ENCODE measurements at regions not wholly inside any gene's neighbourhood (a gene's known extent, or its start where the extent isn't known, plus 50 kb on each side); places are given as distances from the start of the nearest gene placed in this dataset.
"Not testable (repeated sequence)": the region's sequence is repeated elsewhere in the genome, so short reads cannot be mapped to it uniquely, and the experiment has no call there.

- no peak for DNase-seq (ENCODE audit: low read depth)
Observed at GRCh38 chr15:77838595-77838994, 205.9 kb upstream of the LINGO1 start.

- no peak for DNase-seq (ENCODE audit: low read depth)
Observed at GRCh38 chr15:77838061-77838460, 205.3 kb upstream of the LINGO1 start.

- no peak for DNase-seq (ENCODE audit: low read depth)
Observed at GRCh38 chr15:77837649-77838025, 204.9 kb upstream of the LINGO1 start.

- no peak for DNase-seq (ENCODE audit: low read depth)
Observed at GRCh38 chr15:77836906-77837648, 204.4 kb upstream of the LINGO1 start.

GRCh38 chr15:77836121-77836692 is 203.5 kb upstream of the LINGO1 start:
- no peak for DNase-seq (ENCODE audit: low read depth)

- no peak for DNase-seq (ENCODE audit: low read depth)
Observed at GRCh38 chr15:77834276-77834990, 201.7 kb upstream of the LINGO1 start.

- DNase-seq (ENCODE audit: low read depth) = no peak
Observed at GRCh38 chr15:77832874-77833273, 200.2 kb upstream of the LINGO1 start.

- no peak for DNase-seq (ENCODE audit: low read depth)
Observed at GRCh38 chr15:77831986-77832385, 199.3 kb upstream of the LINGO1 start.

- DNase-seq (ENCODE audit: low read depth) = peak; percentile 7
Observed at GRCh38 chr15:77830051-77830468, 197.3 kb upstream of the LINGO1 start.

GRCh38 chr15:77829331-77829730 is 196.6 kb upstream of the LINGO1 start:
- not testable (repeated sequence) for DNase-seq (ENCODE audit: low read depth)

- no peak for DNase-seq (ENCODE audit: low read depth)
Observed at GRCh38 chr15:77827860-77828259, 195.1 kb upstream of the LINGO1 start.

- no peak for DNase-seq (ENCODE audit: low read depth)
Observed at GRCh38 chr15:77826006-77826695, 193.4 kb upstream of the LINGO1 start.

GRCh38 chr15:77825546-77825945 is 192.8 kb upstream of the LINGO1 start:
- no peak for DNase-seq (ENCODE audit: low read depth)

- DNase-seq (ENCODE audit: low read depth) = no peak
Observed at GRCh38 chr15:77825252-77825542, 192.5 kb upstream of the LINGO1 start.

GRCh38 chr15:77824361-77825251 is 191.9 kb upstream of the LINGO1 start:
- DNase-seq (ENCODE audit: low read depth) = no peak

- DNase-seq (ENCODE audit: low read depth) = no peak
Observed at GRCh38 chr15:77823736-77824135, 191.0 kb upstream of the LINGO1 start.

- no peak for DNase-seq (ENCODE audit: low read depth)
Observed at GRCh38 chr15:77822631-77823230, 190.0 kb upstream of the LINGO1 start.

- no peak for DNase-seq (ENCODE audit: low read depth)
Observed at GRCh38 chr15:77821959-77822256, 189.2 kb upstream of the LINGO1 start.

GRCh38 chr15:77821188-77821958 is 188.7 kb upstream of the LINGO1 start:
- DNase-seq (ENCODE audit: low read depth) = peak; percentile 37

- no peak for DNase-seq (ENCODE audit: low read depth)
Observed at GRCh38 chr15:77819851-77820728, 187.4 kb upstream of the LINGO1 start.
